Loucy (cell line): ENCODE measurements at regions not wholly inside any gene's neighbourhood (a gene's known extent, or its start where the extent isn't known, plus 50 kb on each side); places are given as distances from the start of the nearest gene placed in this dataset.

Experiments
- EZH2phosphoT487 ChIP-seq: fragments of 200-600 bp; IDR thresholded peaks from 2 replicates; pipeline ENCODE4 v1.6.1; 2018; ENCODE audit warnings: antibody characterized with exemption, mild to moderate bottlenecking, moderate library complexity, borderline replicate concordance
- TF ChIP-seq, protein P1 (sequence below): fragments of 200-600 bp; sonication (generic); conservative IDR thresholded peaks from 2 replicates; pipeline ENCODE4 v1.5.1; 2014; ENCODE audit warnings: mild to moderate bottlenecking, antibody characterized with exemption, low read length

DNA sequence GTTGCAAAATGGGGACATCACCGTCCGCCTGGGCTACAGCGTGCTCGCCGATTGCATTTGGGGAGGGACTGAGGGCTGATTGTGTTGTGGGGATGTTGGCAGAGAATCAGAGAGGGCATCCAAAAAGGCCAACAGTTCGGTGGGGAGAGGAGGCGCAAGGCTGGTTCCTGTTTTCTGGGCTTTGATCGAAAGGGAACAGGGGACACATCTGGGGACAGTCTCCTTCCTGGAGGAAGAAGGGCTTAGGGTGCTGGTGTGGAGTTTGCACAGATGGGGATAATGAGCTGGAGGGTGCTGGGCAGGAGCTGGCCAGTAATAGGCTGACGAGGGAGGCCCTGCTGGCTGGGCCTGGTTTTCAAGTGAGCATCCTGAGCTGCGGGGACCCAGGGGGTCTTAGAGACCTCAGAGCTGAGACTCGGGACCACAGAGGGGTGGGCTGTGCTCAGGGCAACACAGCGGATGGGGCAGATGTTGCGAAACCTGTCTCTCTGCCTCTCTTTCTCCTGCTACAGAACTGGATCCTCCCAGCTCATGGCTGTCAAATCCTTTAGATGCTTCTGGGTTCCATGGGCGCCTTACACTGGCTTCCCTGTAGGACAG is 288.7 kb downstream of the SEC14L1 start:
- TF ChIP-seq, protein P1, sequence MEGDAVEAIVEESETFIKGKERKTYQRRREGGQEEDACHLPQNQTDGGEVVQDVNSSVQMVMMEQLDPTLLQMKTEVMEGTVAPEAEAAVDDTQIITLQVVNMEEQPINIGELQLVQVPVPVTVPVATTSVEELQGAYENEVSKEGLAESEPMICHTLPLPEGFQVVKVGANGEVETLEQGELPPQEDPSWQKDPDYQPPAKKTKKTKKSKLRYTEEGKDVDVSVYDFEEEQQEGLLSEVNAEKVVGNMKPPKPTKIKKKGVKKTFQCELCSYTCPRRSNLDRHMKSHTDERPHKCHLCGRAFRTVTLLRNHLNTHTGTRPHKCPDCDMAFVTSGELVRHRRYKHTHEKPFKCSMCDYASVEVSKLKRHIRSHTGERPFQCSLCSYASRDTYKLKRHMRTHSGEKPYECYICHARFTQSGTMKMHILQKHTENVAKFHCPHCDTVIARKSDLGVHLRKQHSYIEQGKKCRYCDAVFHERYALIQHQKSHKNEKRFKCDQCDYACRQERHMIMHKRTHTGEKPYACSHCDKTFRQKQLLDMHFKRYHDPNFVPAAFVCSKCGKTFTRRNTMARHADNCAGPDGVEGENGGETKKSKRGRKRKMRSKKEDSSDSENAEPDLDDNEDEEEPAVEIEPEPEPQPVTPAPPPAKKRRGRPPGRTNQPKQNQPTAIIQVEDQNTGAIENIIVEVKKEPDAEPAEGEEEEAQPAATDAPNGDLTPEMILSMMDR: no peak
- TF ChIP-seq EZH2phosphoT487: no peak
